ENCODE measurements at regions not wholly inside any gene's neighbourhood (a gene's known extent, or its start where the extent isn't known, plus 50 kb on each side); places are given as distances from the start of the nearest gene placed in this dataset.
A peak's percentile ranks its signal among the peaks of the same experiment; 100 is the strongest.

GRCh38 chr4:134471569-134471968, 270.0 kb upstream of the PABPC4L start:
- WGBS, 2 donors, result 88 to 97% methylated on average over 1 of the region's 1 CpG
- ATAC-seq (ENCODE audit: insufficient read depth, low FRiP score) (no peak), DNase-seq (no peak)
- TF ChIP-seq, protein P1, sequence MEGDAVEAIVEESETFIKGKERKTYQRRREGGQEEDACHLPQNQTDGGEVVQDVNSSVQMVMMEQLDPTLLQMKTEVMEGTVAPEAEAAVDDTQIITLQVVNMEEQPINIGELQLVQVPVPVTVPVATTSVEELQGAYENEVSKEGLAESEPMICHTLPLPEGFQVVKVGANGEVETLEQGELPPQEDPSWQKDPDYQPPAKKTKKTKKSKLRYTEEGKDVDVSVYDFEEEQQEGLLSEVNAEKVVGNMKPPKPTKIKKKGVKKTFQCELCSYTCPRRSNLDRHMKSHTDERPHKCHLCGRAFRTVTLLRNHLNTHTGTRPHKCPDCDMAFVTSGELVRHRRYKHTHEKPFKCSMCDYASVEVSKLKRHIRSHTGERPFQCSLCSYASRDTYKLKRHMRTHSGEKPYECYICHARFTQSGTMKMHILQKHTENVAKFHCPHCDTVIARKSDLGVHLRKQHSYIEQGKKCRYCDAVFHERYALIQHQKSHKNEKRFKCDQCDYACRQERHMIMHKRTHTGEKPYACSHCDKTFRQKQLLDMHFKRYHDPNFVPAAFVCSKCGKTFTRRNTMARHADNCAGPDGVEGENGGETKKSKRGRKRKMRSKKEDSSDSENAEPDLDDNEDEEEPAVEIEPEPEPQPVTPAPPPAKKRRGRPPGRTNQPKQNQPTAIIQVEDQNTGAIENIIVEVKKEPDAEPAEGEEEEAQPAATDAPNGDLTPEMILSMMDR (IDR thresholded peaks at IDR 0.05; ENCODE audit: control extremely low read depth, extremely low read depth), result no peak
- Histone ChIP-seq H3K4me1 (ENCODE audit: control insufficient read depth in 5 of 5, insufficient read depth in 5 of 5, low read length in 5 of 5) (no peaks in the 10 kb centered on the region), H3K9ac (ENCODE audit: insufficient read depth in 1 of 2, low read length in 2 of 2) (no peak overlapping the region), H3K27me3 (ENCODE audit: control insufficient read depth in 3 of 3, insufficient read depth in 3 of 3, low read length in 2 of 3) (no peaks in the 10 kb centered on the region), H3K36me3 (ENCODE audit: control insufficient read depth in 4 of 4, insufficient read depth in 4 of 4, low read length in 4 of 4) (no peaks in the 10 kb centered on the region), H3K4me3 (no peak overlapping the region), H3K9me3 (ENCODE audit: control insufficient read depth in 4 of 4, insufficient read depth in 3 of 4, low read length in 3 of 4) (no peaks in the 10 kb centered on the region), H3K27ac (ENCODE audit: low read depth in 1 of 2, low read length in 1 of 2) (no peak overlapping the region)

DNA sequence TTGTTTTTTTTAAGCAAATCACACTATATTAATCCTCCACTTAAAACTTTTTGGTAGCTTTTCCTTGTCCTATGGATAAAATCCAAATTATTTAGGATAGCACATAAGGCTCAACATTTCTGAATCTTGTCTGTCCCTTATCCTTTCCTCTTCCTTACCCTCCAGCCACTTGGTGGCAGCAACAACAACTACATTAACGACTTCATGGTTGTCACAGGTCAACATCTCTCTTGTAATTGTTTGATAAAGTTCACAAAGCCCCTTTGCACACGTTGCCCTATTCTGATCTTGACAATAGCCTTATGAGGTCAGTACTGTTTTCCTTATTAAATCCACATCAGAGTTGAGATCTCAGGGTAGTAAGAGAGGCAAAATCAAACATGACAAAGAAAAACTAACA, 269.0 kb upstream of the PABPC4L start:
- ATAC-seq (ENCODE audit: insufficient read depth, low FRiP score) (no peak), DNase-seq (peak in 2 of 3 donors; percentile 14 to 19)
- no peaks in the 10 kb centered on the region for H3K9me3 ChIP-seq (ENCODE audit: control insufficient read depth in 4 of 4, insufficient read depth in 3 of 4, low read length in 3 of 4)
- H3K27ac ChIP-seq (ENCODE audit: low read depth in 1 of 2, low read length in 1 of 2), result no peak overlapping the region
- TF ChIP-seq, protein P1 (IDR thresholded peaks at IDR 0.05; ENCODE audit: control extremely low read depth, extremely low read depth), result no peak
- no peaks in the 10 kb centered on the region for H3K36me3 ChIP-seq (ENCODE audit: control insufficient read depth in 4 of 4, insufficient read depth in 4 of 4, low read length in 4 of 4)
- 14 to 17% methylated on average over 2 of the region's 2 CpGs for WGBS, 2 donors
- no peak overlapping the region for H3K4me3 ChIP-seq
- H3K27me3 ChIP-seq (ENCODE audit: control insufficient read depth in 3 of 3, insufficient read depth in 3 of 3, low read length in 2 of 3), result no peaks in the 10 kb centered on the region
- H3K9ac ChIP-seq (ENCODE audit: insufficient read depth in 1 of 2, low read length in 2 of 2), result no peak overlapping the region
- H3K4me1 ChIP-seq (ENCODE audit: control insufficient read depth in 5 of 5, insufficient read depth in 5 of 5, low read length in 5 of 5), result no peaks in the 10 kb centered on the region

DNA sequence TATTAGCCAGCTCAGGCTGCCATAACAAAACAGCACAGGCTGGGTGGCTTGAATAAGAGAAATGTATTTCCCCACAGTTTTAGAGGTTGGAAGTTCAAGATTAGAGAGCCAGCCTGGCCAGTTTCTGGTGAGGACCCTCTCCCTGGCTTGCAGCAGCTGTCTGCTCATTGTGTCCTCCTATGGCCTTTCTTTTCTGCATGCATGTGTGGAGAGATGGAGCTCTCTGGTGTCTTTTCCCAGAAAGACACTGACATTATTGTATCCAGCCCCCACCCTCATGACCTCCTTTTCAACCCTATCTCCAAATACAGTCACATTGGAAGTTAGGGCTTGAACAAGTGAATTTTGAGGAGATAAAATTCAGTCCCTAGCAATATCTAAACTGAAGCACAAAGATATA, 263.8 kb upstream of the PABPC4L start:
- H3K36me3 ChIP-seq (ENCODE audit: control insufficient read depth in 4 of 4, insufficient read depth in 4 of 4, low read length in 4 of 4), result no peaks in the 10 kb centered on the region
- no peaks in the 10 kb centered on the region for H3K4me1 ChIP-seq (ENCODE audit: control insufficient read depth in 5 of 5, insufficient read depth in 5 of 5, low read length in 5 of 5)
- H3K27me3 ChIP-seq (ENCODE audit: control insufficient read depth in 3 of 3, insufficient read depth in 3 of 3, low read length in 2 of 3), result no peaks in the 10 kb centered on the region
- no peak overlapping the region for H3K4me3 ChIP-seq
- TF ChIP-seq, protein P1 (IDR thresholded peaks at IDR 0.05; ENCODE audit: control extremely low read depth, extremely low read depth), result no peak
- ATAC-seq (ENCODE audit: insufficient read depth, low FRiP score), result no peak
- no peaks in the 10 kb centered on the region for H3K9me3 ChIP-seq (ENCODE audit: control insufficient read depth in 4 of 4, insufficient read depth in 3 of 4, low read length in 3 of 4)
- H3K9ac ChIP-seq (ENCODE audit: insufficient read depth in 1 of 2, low read length in 2 of 2), result no peak overlapping the region
- H3K27ac ChIP-seq (ENCODE audit: low read depth in 1 of 2, low read length in 1 of 2), result no peak overlapping the region
- no peak for DNase-seq

DNA sequence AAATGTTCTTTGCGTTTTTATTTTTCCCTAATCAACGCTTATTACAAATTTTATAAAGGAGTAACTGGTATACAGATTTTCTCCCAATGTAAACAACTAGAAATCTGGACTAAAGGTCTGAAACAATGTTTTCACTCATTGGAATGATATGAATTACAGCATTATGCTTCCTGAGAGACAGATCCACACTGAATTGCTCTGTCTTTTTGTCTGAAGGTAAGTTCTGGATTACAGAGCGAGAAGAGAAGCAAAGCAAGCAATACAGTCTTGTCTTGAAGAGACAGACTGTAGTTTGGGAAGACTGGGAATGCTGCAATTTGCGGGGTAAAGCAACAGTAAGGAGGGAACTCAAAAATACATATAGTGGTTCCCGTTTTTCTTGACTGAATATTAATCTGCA, 262.2 kb upstream of the PABPC4L start:
- Histone ChIP-seq H3K9ac (ENCODE audit: insufficient read depth in 1 of 2, low read length in 2 of 2) (no peak overlapping the region), H3K9me3 (ENCODE audit: control insufficient read depth in 4 of 4, insufficient read depth in 3 of 4, low read length in 3 of 4) (peaks cover 0 to 2% (median 0%) of the 10 kb centered on the region in 4 donors), H3K4me3 (no peak overlapping the region), H3K27ac (ENCODE audit: low read depth in 1 of 2, low read length in 1 of 2) (no peak overlapping the region), H3K36me3 (ENCODE audit: control insufficient read depth in 4 of 4, insufficient read depth in 4 of 4, low read length in 4 of 4) (no peaks in the 10 kb centered on the region), H3K4me1 (ENCODE audit: control insufficient read depth in 5 of 5, insufficient read depth in 5 of 5, low read length in 5 of 5) (no peaks in the 10 kb centered on the region), H3K27me3 (ENCODE audit: control insufficient read depth in 3 of 3, insufficient read depth in 3 of 3, low read length in 2 of 3) (no peaks in the 10 kb centered on the region)
- ATAC-seq (ENCODE audit: insufficient read depth, low FRiP score) (no peak), DNase-seq (no peak)
- TF ChIP-seq, protein P1 (IDR thresholded peaks at IDR 0.05; ENCODE audit: control extremely low read depth, extremely low read depth), result no peak
- WGBS, 2 donors, result 78 to 83% methylated on average over 5 of the region's 5 CpGs
